ENCODE measurements at regions not wholly inside any gene's neighbourhood (a gene's known extent, or its start where the extent isn't known, plus 50 kb on each side); places are given as distances from the start of the nearest gene placed in this dataset.
"Not testable (repeated sequence)": the region's sequence is repeated elsewhere in the genome, so short reads cannot be mapped to it uniquely, and the experiment has no call there.

GRCh38 chr10:29810816-29811215 lies 176.0 kb upstream of the SVIL start:
- Histone ChIP-seq H3K27ac (ENCODE audit: extremely low read length, insufficient read depth, low read length) (no peak overlapping the region), H2AFZ (ENCODE audit: low read length) (no peak overlapping the region), H3K9ac (ENCODE audit: insufficient read depth, low read depth, low read length) (no peak overlapping the region), H3K36me3 (replicated peaks in 1 of 2; ENCODE audit: control insufficient read depth in 1 of 2, insufficient read depth in 2 of 2, low read length in 2 of 2) (no peaks in the 10 kb centered on the region), H3K9me3 (ENCODE audit: low read length) (no peaks in the 10 kb centered on the region), H3K4me3 (replicated peaks in 1 of 3; ENCODE audit: insufficient read depth in 1 of 3, low read depth in 2 of 3, low read length in 3 of 3) (no peak overlapping the region), H3K79me2 (ENCODE audit: insufficient read depth, low read length) (no peaks in the 10 kb centered on the region), H3K27me3 (ENCODE audit: control insufficient read depth in 1 of 2, insufficient read depth in 2 of 2, low read length in 2 of 2) (peaks cover 1 to 11% of the 10 kb centered on the region in 2 experiments; a peak in 3 of 5 replicates), H3K4me1 (ENCODE audit: insufficient read depth, low read length) (no peaks in the 10 kb centered on the region), H4K20me1 (ENCODE audit: insufficient read depth, low read length) (no peaks in the 10 kb centered on the region), H3K4me2 (ENCODE audit: low read depth, low read length) (no peak overlapping the region)
- intact Hi-C loops (cut with micrococcal nuclease; ENCODE audit: unreplicated experiment) (no loop called here), in situ Hi-C loops (cut with HindIII; ENCODE audit: extremely low pct_ligation_motif_present, low pct_unique_long_range_greater_than_20kb) (no loop called here)
- no peak for FAIRE-seq
- ChIA-PET CTCF (ENCODE audit: low intra/inter-chr PET ratio, low total read pairs) (no interaction called here), POLR2A (no interaction called here)
- 3% methylated on average over 2 of the region's 2 CpGs for WGBS (ENCODE audit: low lambda C conversion rate)
- TF ChIP-seq ZNF124 (CRISPR knock-in tag; IDR thresholded peaks at IDR 0.05) (no peak), PAXIP1 (CRISPR knock-in tag; conservative IDR thresholded peaks at IDR 0.05) (no peak), ZNF256 (CRISPR knock-in tag; conservative IDR thresholded peaks at IDR 0.05) (no peak), YEATS2 (CRISPR knock-in tag; IDR thresholded peaks at IDR 0.05; ENCODE audit: borderline replicate concordance) (no peak)
- ATAC-seq, result no peak
- no peak for DNase-seq (ENCODE audit: low spot score)
- no TSS peak for BruUV-seq (replicated peaks)

- ATAC-seq; H3K27ac ChIP-seq (ENCODE audit: extremely low read length, insufficient read depth, low read length); H4K20me1 ChIP-seq (ENCODE audit: insufficient read depth, low read length); H2AFZ ChIP-seq (ENCODE audit: low read length); H3K4me1 ChIP-seq (ENCODE audit: insufficient read depth, low read length); H3K9ac ChIP-seq (ENCODE audit: insufficient read depth, low read depth, low read length); H3K9me3 ChIP-seq (ENCODE audit: low read length); intact Hi-C loops (cut with micrococcal nuclease; ENCODE audit: unreplicated experiment); POLR2A ChIA-PET; H3K4me2 ChIP-seq (ENCODE audit: low read depth, low read length); FAIRE-seq; H3K4me3 ChIP-seq (replicated peaks in 1 of 3; ENCODE audit: insufficient read depth in 1 of 3, low read depth in 2 of 3, low read length in 3 of 3); in situ Hi-C loops (cut with HindIII; ENCODE audit: extremely low pct_ligation_motif_present, low pct_unique_long_range_greater_than_20kb); DNase-seq (ENCODE audit: low spot score); CTCF ChIA-PET (ENCODE audit: low intra/inter-chr PET ratio, low total read pairs); H3K79me2 ChIP-seq (ENCODE audit: insufficient read depth, low read length); H3K36me3 ChIP-seq (replicated peaks in 1 of 2; ENCODE audit: control insufficient read depth in 1 of 2, insufficient read depth in 2 of 2, low read length in 2 of 2); BruUV-seq (replicated peaks): not testable (repeated sequence)
- 16% methylated on average over 3 of the region's 3 CpGs for WGBS (ENCODE audit: low lambda C conversion rate)
- H3K27me3 ChIP-seq (ENCODE audit: control insufficient read depth in 1 of 2, insufficient read depth in 2 of 2, low read length in 2 of 2), result peaks cover 1 to 11% of the 10 kb centered on the region in 2 experiments; a peak in 3 of 5 replicates
Observed at GRCh38 chr10:29810231-29810630, 175.5 kb upstream of the SVIL start.
